ENCODE measurements at regions not wholly inside any gene's neighbourhood (a gene's known extent, or its start where the extent isn't known, plus 50 kb on each side); places are given as distances from the start of the nearest gene placed in this dataset.

- TF ChIP-seq, protein P1, sequence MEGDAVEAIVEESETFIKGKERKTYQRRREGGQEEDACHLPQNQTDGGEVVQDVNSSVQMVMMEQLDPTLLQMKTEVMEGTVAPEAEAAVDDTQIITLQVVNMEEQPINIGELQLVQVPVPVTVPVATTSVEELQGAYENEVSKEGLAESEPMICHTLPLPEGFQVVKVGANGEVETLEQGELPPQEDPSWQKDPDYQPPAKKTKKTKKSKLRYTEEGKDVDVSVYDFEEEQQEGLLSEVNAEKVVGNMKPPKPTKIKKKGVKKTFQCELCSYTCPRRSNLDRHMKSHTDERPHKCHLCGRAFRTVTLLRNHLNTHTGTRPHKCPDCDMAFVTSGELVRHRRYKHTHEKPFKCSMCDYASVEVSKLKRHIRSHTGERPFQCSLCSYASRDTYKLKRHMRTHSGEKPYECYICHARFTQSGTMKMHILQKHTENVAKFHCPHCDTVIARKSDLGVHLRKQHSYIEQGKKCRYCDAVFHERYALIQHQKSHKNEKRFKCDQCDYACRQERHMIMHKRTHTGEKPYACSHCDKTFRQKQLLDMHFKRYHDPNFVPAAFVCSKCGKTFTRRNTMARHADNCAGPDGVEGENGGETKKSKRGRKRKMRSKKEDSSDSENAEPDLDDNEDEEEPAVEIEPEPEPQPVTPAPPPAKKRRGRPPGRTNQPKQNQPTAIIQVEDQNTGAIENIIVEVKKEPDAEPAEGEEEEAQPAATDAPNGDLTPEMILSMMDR (IDR thresholded peaks at IDR 0.05; ENCODE audit: control extremely low read depth, extremely low read depth, low read depth, missing control alignments), result no peak
- CTCF ChIA-PET, result no interaction called here
- DNase-seq (ENCODE audit: extremely low spot score), result no peak
- POLR2A ChIA-PET, result no interaction called here
Measured at GRCh38 chr21:27397578-27397977, 430.7 kb upstream of the ADAMTS5 start.

DNA sequence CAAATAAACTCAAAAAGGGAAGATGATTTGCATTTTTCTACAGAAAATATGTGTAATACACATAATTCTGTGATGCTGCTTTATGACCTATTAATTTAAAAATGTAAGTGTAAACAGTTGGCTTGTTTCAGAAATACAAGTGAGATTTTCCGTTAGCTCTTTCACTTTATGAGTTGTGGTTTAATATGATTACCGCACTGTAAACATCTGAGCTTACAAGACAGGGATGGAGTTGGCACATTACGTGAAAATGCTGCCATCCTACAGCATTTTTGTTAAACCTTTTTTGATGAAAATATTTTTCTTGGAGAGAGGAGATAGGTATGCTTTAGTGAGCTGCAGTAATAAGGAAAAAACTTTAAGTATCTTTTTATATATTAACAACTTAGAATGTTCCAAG lies 426.8 kb upstream of the ADAMTS5 start:
- ChIA-PET POLR2A (no interaction called here), CTCF (no interaction called here)
- DNase-seq (ENCODE audit: extremely low spot score), result no peak
- TF ChIP-seq, protein P1 (IDR thresholded peaks at IDR 0.05; ENCODE audit: control extremely low read depth, extremely low read depth, low read depth, missing control alignments), result no peak

DNA sequence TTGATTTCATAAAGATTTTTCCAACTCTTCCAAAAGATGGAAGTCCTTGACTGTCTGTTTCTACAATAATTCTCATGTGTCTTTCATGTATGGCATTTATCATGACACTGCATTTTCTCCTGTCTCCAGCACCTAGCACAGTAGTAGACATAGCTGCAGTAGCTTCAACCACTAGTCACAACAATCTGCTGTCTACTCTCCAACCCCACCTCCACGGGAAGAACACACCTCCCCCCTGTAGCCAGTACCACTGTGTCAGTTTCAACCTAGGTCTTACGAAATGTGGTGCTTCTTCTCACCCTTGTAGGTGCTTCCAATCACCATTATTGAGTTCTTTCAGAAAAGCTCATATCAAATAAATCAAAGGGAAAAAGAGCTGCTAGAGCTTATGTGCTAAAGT lies 425.1 kb upstream of the ADAMTS5 start:
- POLR2A ChIA-PET, result no interaction called here
- CTCF ChIA-PET, result no interaction called here
- TF ChIP-seq, protein P1 (IDR thresholded peaks at IDR 0.05; ENCODE audit: control extremely low read depth, extremely low read depth, low read depth, missing control alignments), result no peak
- DNase-seq (ENCODE audit: extremely low spot score), result no peak

GRCh38 chr21:27390384-27390783 lies 423.5 kb upstream of the ADAMTS5 start:
- CTCF ChIA-PET, result no interaction called here
- TF ChIP-seq, protein P1 (IDR thresholded peaks at IDR 0.05; ENCODE audit: control extremely low read depth, extremely low read depth, low read depth, missing control alignments), result no peak

DNA sequence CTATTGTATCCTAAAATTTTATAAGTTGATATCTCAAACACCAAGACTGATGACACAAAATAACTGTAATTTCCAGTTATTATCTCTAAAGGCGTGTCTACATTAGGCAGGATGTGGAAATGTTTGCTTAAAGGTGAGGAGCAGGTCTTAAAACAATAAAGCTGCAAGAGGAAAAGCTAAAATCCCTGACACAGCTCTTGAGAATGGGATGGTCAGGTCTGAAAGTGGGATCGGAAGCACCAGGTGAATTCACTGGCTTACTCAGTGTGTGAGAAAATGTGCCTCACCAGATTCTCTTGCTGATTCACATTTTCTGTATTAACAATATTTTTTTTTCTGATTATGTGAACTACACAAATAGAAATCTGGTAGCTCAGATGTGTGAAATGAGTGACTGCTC lies 421.9 kb upstream of the ADAMTS5 start:
- ChIA-PET CTCF (interaction anchor here (1.4 kb wide), 1 partner anchor 12 kb away, joined by 3 read pairs; no protein-coding TSS in a partner anchor), POLR2A (no interaction called here)
- no peak for DNase-seq (ENCODE audit: extremely low spot score)
- TF ChIP-seq, protein P1 (IDR thresholded peaks at IDR 0.05; ENCODE audit: control extremely low read depth, extremely low read depth, low read depth, missing control alignments), result no peak

More at GRCh38 chr21:27390384-27390783, 423.5 kb upstream of the ADAMTS5 start:
- POLR2A ChIA-PET, result no interaction called here
- DNase-seq (ENCODE audit: extremely low spot score), result no peak

GRCh38 chr21:27382404-27382803 lies 415.5 kb upstream of the ADAMTS5 start:
- ChIA-PET POLR2A (no interaction called here), CTCF (no interaction called here)
- TF ChIP-seq, protein P1 (IDR thresholded peaks at IDR 0.05; ENCODE audit: control extremely low read depth, extremely low read depth, low read depth, missing control alignments), result no peak
- DNase-seq (ENCODE audit: extremely low spot score), result no peak

- CTCF ChIA-PET, result no interaction called here
- DNase-seq (ENCODE audit: extremely low spot score), result no peak
- TF ChIP-seq, protein P1 (IDR thresholded peaks at IDR 0.05; ENCODE audit: control extremely low read depth, extremely low read depth, low read depth, missing control alignments), result no peak
- POLR2A ChIA-PET, result no interaction called here
Measured at GRCh38 chr21:27380303-27380702, 413.4 kb upstream of the ADAMTS5 start.
